ENCODE measurements at regions not wholly inside any gene's neighbourhood (a gene's known extent, or its start where the extent isn't known, plus 50 kb on each side); places are given as distances from the start of the nearest gene placed in this dataset.

- no peak for TF ChIP-seq CTCF (IDR thresholded peaks at IDR 0.05 in 8 of 11, conservative IDR thresholded peaks at IDR 0.05 in 3 of 11)
- TF ChIP-seq POLR2A (IDR thresholded peaks at IDR 0.05): no peak
- no peak for TF ChIP-seq POLR2AphosphoS5 (IDR thresholded peaks at IDR 0.05)
Measured at GRCh38 chr1:105137543-105138457, 1388.1 kb downstream of the AMY1C start.
